Ishikawa (cell line): ENCODE measurements at regions not wholly inside any gene's neighbourhood (a gene's known extent, or its start where the extent isn't known, plus 50 kb on each side); places are given as distances from the start of the nearest gene placed in this dataset.

ENCODE experiments used
- CEBPB ChIP-seq: IDR thresholded peaks from 2 replicates; pipeline ENCODE4 v1.6.1; 2012
- CREB1 ChIP-seq: IDR thresholded peaks from 2 replicates; pipeline ENCODE4 v1.6.1; 2012; ENCODE audit warnings: low read depth
- EGR1 ChIP-seq: IDR thresholded peaks from 2 replicates; pipeline ENCODE4 v1.6.1; 2012
- EP300 ChIP-seq: IDR thresholded peaks from 2 replicates; pipeline ENCODE4 v1.6.1; 2012; ENCODE audit warnings: borderline replicate concordance
- FOXM1 ChIP-seq: IDR thresholded peaks from 2 replicates; pipeline ENCODE4 v1.6.1; 2012; ENCODE audit warnings: low read depth, borderline replicate concordance
- MAX ChIP-seq: IDR thresholded peaks from 2 replicates; pipeline ENCODE4 v1.6.1; 2012
- NFIC ChIP-seq: IDR thresholded peaks from 2 replicates; pipeline ENCODE4 v1.6.1; 2012
- RAD21 ChIP-seq: IDR thresholded peaks from 2 replicates; pipeline ENCODE4 v1.6.1; 2012; ENCODE audit warnings: low read depth
- REST ChIP-seq: IDR thresholded peaks from 2 replicates; pipeline ENCODE4 v1.6.1; 2012; ENCODE audit warnings: low read depth, mild to moderate bottlenecking
- TAF1 ChIP-seq: IDR thresholded peaks from 2 replicates; pipeline ENCODE4 v1.6.1; 2012; ENCODE audit warnings: low read depth, mild to moderate bottlenecking
- TCF12 ChIP-seq: IDR thresholded peaks from 2 replicates; pipeline ENCODE4 v1.6.1; 2012; ENCODE audit warnings: low read depth
- TEAD4 ChIP-seq: IDR thresholded peaks from 2 replicates; pipeline ENCODE4 v1.6.1; 2012
- USF1 ChIP-seq: IDR thresholded peaks from 2 replicates; pipeline ENCODE4 v1.6.1; 2012
- YY1 ChIP-seq: IDR thresholded peaks from 2 replicates; pipeline ENCODE4 v1.6.1; 2012; ENCODE audit warnings: low read depth
- ZBTB7A ChIP-seq: IDR thresholded peaks from 2 replicates; pipeline ENCODE4 v1.6.1; 2012; ENCODE audit warnings: low read depth

- TF ChIP-seq CEBPB: no peak
- no peak for TF ChIP-seq TEAD4
- TF ChIP-seq YY1: no peak
- no peak for TF ChIP-seq REST
Observed at GRCh38 chr9:30582240-30582639, 1802.2 kb upstream of the ACO1 start.

- TF ChIP-seq YY1 (no peak), CREB1 (no peak), TCF12 (no peak), FOXM1 (no peak), EGR1 (no peak), MAX (no peak), ZBTB7A (no peak), RAD21 (no peak), TAF1 (no peak), NFIC (no peak), REST (no peak), TEAD4 (no peak), USF1 (no peak), CEBPB (no peak), EP300 (no peak)
Observed at GRCh38 chr9:30584559-30584958, 1799.9 kb upstream of the ACO1 start.

- TF ChIP-seq EGR1: no peak
- no peak for TF ChIP-seq EP300
- TF ChIP-seq CREB1: no peak
- TF ChIP-seq RAD21: no peak
- no peak for TF ChIP-seq FOXM1
- TF ChIP-seq MAX: no peak
- TF ChIP-seq USF1: no peak
- TF ChIP-seq NFIC: no peak
- no peak for TF ChIP-seq ZBTB7A
- TF ChIP-seq TAF1: no peak
- no peak for TF ChIP-seq YY1
- TF ChIP-seq REST: no peak
- TF ChIP-seq CEBPB: no peak
- no peak for TF ChIP-seq TCF12
- TF ChIP-seq TEAD4: no peak
Observed at GRCh38 chr9:30591461-30591860, 1793.0 kb upstream of the ACO1 start.

- TF ChIP-seq EP300 (no peak), CEBPB (no peak), EGR1 (no peak), RAD21 (no peak), CREB1 (no peak), REST (no peak), TAF1 (no peak), ZBTB7A (no peak), NFIC (no peak), FOXM1 (no peak), MAX (no peak), USF1 (no peak), YY1 (no peak), TCF12 (no peak), TEAD4 (no peak)
Observed at GRCh38 chr9:30597608-30598007, 1786.8 kb upstream of the ACO1 start.
